CD4-positive, alpha-beta T cell (primary cell): ENCODE measurements at regions not wholly inside any gene's neighbourhood (a gene's known extent, or its start where the extent isn't known, plus 50 kb on each side); places are given as distances from the start of the nearest gene placed in this dataset.

Experiments used
- ATAC-seq: fragments of 200-7000 bp; cut with Tn5 transposase; one replicate; pipeline ENCODE4 v1.10.0; 2022; ENCODE audit warnings: mild to moderate bottlenecking; ENCODE audit not compliant: poor library complexity
- CTCF ChIA-PET: fragments of 350-600 bp; sonication (Branson Sonifier 250); formaldehyde crosslinking; loops from one replicate; lab custom pipeline; 2021; ENCODE audit warnings: antibody characterized with exemption, inconsistent platforms; lab: Charles Lee
- POLR2A ChIA-PET: fragments of 350-600 bp; sonication (Branson Sonifier 250); formaldehyde crosslinking; loops from one replicate; lab custom pipeline; 2021; ENCODE audit warnings: antibody characterized with exemption, inconsistent platforms; lab: Charles Lee
- DNase-seq, 14 experiments: peaks; one replicate each; pipeline ENCODE4 v3.0.0-alpha.2; 2013 to 2020; ENCODE audit warnings: mixed read lengths in 2 of 14
- H3K27ac ChIP-seq, 2 donors: one replicate each; pipeline versions ENCODE4 v1.5.1 to v1.7.0; 2013; ENCODE audit warnings: low read length in 2 of 2, low read depth in 1 of 2, mild to moderate bottlenecking in 1 of 2
- H3K27me3 ChIP-seq, 2 experiments: 1 replicate in 1 of 2; 2 replicates in 1 of 2; pipeline versions ENCODE4 v1.6.1 to v1.7.0; 2013; ENCODE audit warnings: low read length in 2 of 2, control low read depth in 1 of 2, mild to moderate bottlenecking in 1 of 2, moderate library complexity in 1 of 2; ENCODE audit not compliant: insufficient read depth in 2 of 2, control insufficient read depth in 1 of 2
- H3K36me3 ChIP-seq: one replicate; pipeline ENCODE4 v1.6.1; 2013; ENCODE audit warnings: low read length, control low read depth; ENCODE audit not compliant: insufficient read depth
- H3K4me1 ChIP-seq: one replicate; pipeline ENCODE4 v1.6.1; 2013; ENCODE audit warnings: low read length, control low read depth; ENCODE audit not compliant: insufficient read depth
- H3K4me3 ChIP-seq: one replicate; pipeline ENCODE4 v1.5.1; 2013; ENCODE audit warnings: mild to moderate bottlenecking, low read length, moderate library complexity
- H3K9me3 ChIP-seq, 2 experiments: 1 replicate in 1 of 2; 2 replicates in 1 of 2; pipeline versions ENCODE4 v1.6.1 to v1.7.0; 2013; ENCODE audit warnings: low read length in 2 of 2, mild to moderate bottlenecking in 2 of 2, control low read depth in 1 of 2, moderate library complexity in 1 of 2; ENCODE audit not compliant: control insufficient read depth in 1 of 2, insufficient read depth in 1 of 2
- H3K27ac Mint-ChIP-seq: one replicate; pipeline ENCODE4 v1.8.0; 2020; ENCODE audit warnings: mixed read lengths
- H3K27me3 Mint-ChIP-seq: one replicate; pipeline ENCODE4 v1.8.0; 2021; ENCODE audit warnings: mixed read lengths
- H3K36me3 Mint-ChIP-seq: one replicate; pipeline ENCODE4 v1.8.0; 2021; ENCODE audit warnings: low read depth, mixed read lengths
- H3K4me1 Mint-ChIP-seq: one replicate; pipeline ENCODE4 v1.8.0; 2021; ENCODE audit warnings: low read depth, mixed read lengths
- H3K4me3 Mint-ChIP-seq: one replicate; pipeline ENCODE4 v1.8.0; 2020; ENCODE audit warnings: mild to moderate bottlenecking, mixed read lengths
- H3K9me3 Mint-ChIP-seq: one replicate; pipeline ENCODE4 v1.8.0; 2020; ENCODE audit warnings: mixed read lengths
- CTCF ChIP-seq: fragments of 200-600 bp; IDR thresholded peaks from one replicate; pipeline ENCODE4 v1.8.0; 2022; ENCODE audit warnings: antibody characterized with exemption, mild to moderate bottlenecking
- intact Hi-C, 2 experiments: fragments of 100-400 bp; cut with DNase I in 1 of 2; cut with micrococcal nuclease in 1 of 2; formaldehyde crosslinking; loops; one replicate each; pipeline versions ENCODE4 v1.15.1 to v1.9.0; 2023 to 2025; cut with DNase I, micrococcal nuclease

GRCh38 chr4:45155081-45155777 is 428.9 kb upstream of the GNPDA2 start:
- H3K36me3 Mint-ChIP-seq = no peaks in the 10 kb centered on the region
- CTCF ChIA-PET = no interaction called here
- H3K27ac Mint-ChIP-seq = no peak overlapping the region
- DNase-seq (no peak), ATAC-seq (no peak)
- H3K9me3 Mint-ChIP-seq = peaks cover 7% of the 10 kb centered on the region
- Histone ChIP-seq H3K9me3 (no peaks in the 10 kb centered on the region), H3K4me3 (no peak overlapping the region), H3K27ac (no peak overlapping the region), H3K4me1 (no peaks in the 10 kb centered on the region), H3K27me3 (no peaks in the 10 kb centered on the region), H3K36me3 (no peaks in the 10 kb centered on the region)
- H3K4me3 Mint-ChIP-seq = no peak overlapping the region
- H3K27me3 Mint-ChIP-seq = no peaks in the 10 kb centered on the region
- TF ChIP-seq CTCF = no peak
- intact Hi-C loops = no loop called here
- no peaks in the 10 kb centered on the region for H3K4me1 Mint-ChIP-seq
- POLR2A ChIA-PET = no interaction called here

- CTCF ChIA-PET = no interaction called here
- peaks cover 3% of the 10 kb centered on the region for H3K9me3 Mint-ChIP-seq
- H3K27ac ChIP-seq = no peak overlapping the region
- no peaks in the 10 kb centered on the region for H3K4me1 Mint-ChIP-seq
- no peaks in the 10 kb centered on the region for H3K27me3 ChIP-seq
- H3K27me3 Mint-ChIP-seq = no peaks in the 10 kb centered on the region
- no peaks in the 10 kb centered on the region for H3K36me3 ChIP-seq
- TF ChIP-seq CTCF = no peak
- no peaks in the 10 kb centered on the region for H3K36me3 Mint-ChIP-seq
- H3K4me3 ChIP-seq = no peak overlapping the region
- DNase-seq (no peak), ATAC-seq (no peak)
- no peaks in the 10 kb centered on the region for H3K4me1 ChIP-seq
- H3K27ac Mint-ChIP-seq = no peak overlapping the region
- intact Hi-C loops = loop anchor here in 1 of 2 experiments (10.0 kb wide), 1 partner anchor 57 kb away; no protein-coding TSS in a partner anchor
- H3K4me3 Mint-ChIP-seq = no peak overlapping the region
- POLR2A ChIA-PET = no interaction called here
- no peaks in the 10 kb centered on the region for H3K9me3 ChIP-seq
These were observed 421.5 kb upstream of the GNPDA2 start for GRCh38 chr4:45147866-45148265.

GRCh38 chr4:45131020-45131419 is 404.7 kb upstream of the GNPDA2 start:
- intact Hi-C loops = no loop called here
- Histone ChIP-seq H3K36me3 (no peaks in the 10 kb centered on the region), H3K27ac (no peak overlapping the region), H3K27me3 (no peaks in the 10 kb centered on the region), H3K4me1 (no peaks in the 10 kb centered on the region), H3K4me3 (no peak overlapping the region), H3K9me3 (peaks cover 0 to 7% of the 10 kb centered on the region in 2 experiments)
- Mint-ChIP-seq H3K4me1 (no peaks in the 10 kb centered on the region), H3K27ac (no peak overlapping the region), H3K36me3 (no peaks in the 10 kb centered on the region), H3K4me3 (no peak overlapping the region), H3K9me3 (no peaks in the 10 kb centered on the region), H3K27me3 (no peaks in the 10 kb centered on the region)
- DNase-seq (no peak), ATAC-seq (no peak)
- CTCF ChIA-PET = no interaction called here
- POLR2A ChIA-PET = no interaction called here
- TF ChIP-seq CTCF = no peak
